Activated T-helper 1 cell treated with anti-CD3 and anti-CD28 coated beads, Interleukin-12 subunit alpha, Interleukin-12 subunit beta, Interleukin-2, Interleukin-4 antibody, amounts not matched to agents 30 ng/mL and 10 ng/mL and 1 ng/mL, durations not matched to agents 14 hours and 24 hours and 36 hours (primary cell): ENCODE measurements at regions not wholly inside any gene's neighbourhood (a gene's known extent, or its start where the extent isn't known, plus 50 kb on each side); places are given as distances from the start of the nearest gene placed in this dataset.
"Not testable (repeated sequence)": the region's sequence is repeated elsewhere in the genome, so short reads cannot be mapped to it uniquely, and the experiment has no call there.

ENCODE experiments used
- DNase-seq: peaks from one replicate; pipeline ENCODE4 v3.0.0; 2021; ENCODE audit warnings: low spot score
- H3K27ac Mint-ChIP-seq: one replicate; pipeline ENCODE4 v1.8.0; 2021; ENCODE audit warnings: mild to moderate bottlenecking, mixed read lengths
- H3K27me3 Mint-ChIP-seq: one replicate; pipeline ENCODE4 v1.8.0; 2022; ENCODE audit warnings: mild to moderate bottlenecking, moderate library complexity, mixed read lengths; ENCODE audit not compliant: insufficient read depth
- H3K36me3 Mint-ChIP-seq: one replicate; pipeline ENCODE4 v1.8.0; 2021; ENCODE audit warnings: low read depth, mixed read lengths
- H3K4me1 Mint-ChIP-seq: one replicate; pipeline ENCODE4 v1.8.0; 2021; ENCODE audit warnings: low read depth, mixed read lengths
- H3K4me3 Mint-ChIP-seq: one replicate; pipeline ENCODE4 v1.8.0; 2021; ENCODE audit warnings: mild to moderate bottlenecking, moderate library complexity, mixed read lengths
- H3K9me3 Mint-ChIP-seq: one replicate; pipeline ENCODE4 v1.8.0; 2021; ENCODE audit warnings: mixed read lengths
- intact Hi-C: fragments of 100-400 bp; cut with micrococcal nuclease; formaldehyde crosslinking; loops from one replicate; pipeline ENCODE4 v1.15.1; 2024

- Mint-ChIP-seq H3K27ac (no peak overlapping the region), H3K4me1 (no peaks in the 10 kb centered on the region), H3K27me3 (peaks cover 3% of the 10 kb centered on the region), H3K36me3 (no peaks in the 10 kb centered on the region), H3K9me3 (peaks cover 4% of the 10 kb centered on the region), H3K4me3 (no peak overlapping the region)
- intact Hi-C loops, result no loop called here
- no peak for DNase-seq
These were observed 247.7 kb upstream of the ADRA1B start for GRCh38 chr5:159668556-159668955.

DNA sequence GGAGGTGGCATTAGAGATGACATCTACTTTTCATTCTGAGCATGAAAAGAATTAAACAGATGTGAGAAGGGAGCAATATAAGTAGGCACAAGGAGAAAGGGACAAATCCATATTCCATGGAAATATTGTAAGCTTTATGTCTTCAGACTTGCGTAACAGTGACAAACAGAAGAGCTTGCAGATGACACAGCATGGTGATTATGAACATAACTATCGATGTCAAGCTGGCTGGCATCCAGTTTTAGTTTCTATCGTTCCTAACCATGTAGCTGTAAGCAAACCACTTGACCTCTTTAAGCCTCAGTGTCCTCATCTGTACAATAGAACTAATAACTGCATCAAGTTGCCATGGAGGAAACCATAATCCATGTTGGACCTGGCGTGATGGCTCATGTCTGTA is 246.7 kb upstream of the ADRA1B start:
- Mint-ChIP-seq H3K27ac (no peak overlapping the region), H3K27me3 (peaks cover 2% of the 10 kb centered on the region), H3K4me1 (no peaks in the 10 kb centered on the region), H3K4me3 (no peak overlapping the region), H3K9me3 (peaks cover 6% of the 10 kb centered on the region), H3K36me3 (no peaks in the 10 kb centered on the region)
- no peak for DNase-seq
- intact Hi-C loops, result no loop called here

- DNase-seq, result no peak
- H3K4me3 Mint-ChIP-seq, result no peak overlapping the region
- H3K27ac Mint-ChIP-seq, result no peak overlapping the region
- no peaks in the 10 kb centered on the region for H3K27me3 Mint-ChIP-seq
- intact Hi-C loops, result no loop called here
- no peaks in the 10 kb centered on the region for H3K4me1 Mint-ChIP-seq
- H3K9me3 Mint-ChIP-seq, result peaks cover 6% of the 10 kb centered on the region
- no peaks in the 10 kb centered on the region for H3K36me3 Mint-ChIP-seq
These were observed 244.4 kb upstream of the ADRA1B start for GRCh38 chr5:159671886-159672285.

DNA sequence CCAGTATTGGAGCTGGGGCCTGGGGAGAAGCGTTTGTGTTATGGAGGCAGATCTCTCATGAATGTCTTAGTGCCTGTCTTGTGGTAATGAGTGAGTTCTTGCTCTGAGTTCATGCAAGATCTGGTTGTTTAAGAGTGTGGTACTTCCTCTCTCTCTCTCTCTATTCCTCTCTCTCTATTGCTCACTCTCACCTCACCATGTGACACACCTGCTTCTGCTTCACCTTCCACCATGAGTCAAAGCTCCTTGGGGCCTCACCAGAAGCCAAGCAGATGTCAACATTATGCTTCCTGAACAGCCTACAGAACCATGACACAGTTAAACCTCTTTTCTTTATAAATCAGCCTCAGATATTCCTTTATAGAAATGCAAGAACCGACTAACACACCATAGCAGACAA is 242.7 kb upstream of the ADRA1B start:
- Mint-ChIP-seq H3K4me1 (no peaks in the 10 kb centered on the region), H3K9me3 (peaks cover 13% of the 10 kb centered on the region), H3K27me3 (no peaks in the 10 kb centered on the region), H3K36me3 (no peaks in the 10 kb centered on the region), H3K27ac (no peak overlapping the region), H3K4me3 (no peak overlapping the region)
- intact Hi-C loops, result no loop called here
- no peak for DNase-seq

- Mint-ChIP-seq H3K9me3 (peaks cover 45% of the 10 kb centered on the region), H3K36me3 (no peaks in the 10 kb centered on the region), H3K27me3 (no peaks in the 10 kb centered on the region), H3K27ac (no peak overlapping the region), H3K4me1 (peaks cover 6% of the 10 kb centered on the region), H3K4me3 (no peak overlapping the region)
- intact Hi-C loops, result no loop called here
- DNase-seq, result no peak
These were observed 237.5 kb upstream of the ADRA1B start for GRCh38 chr5:159678657-159679392.

DNA sequence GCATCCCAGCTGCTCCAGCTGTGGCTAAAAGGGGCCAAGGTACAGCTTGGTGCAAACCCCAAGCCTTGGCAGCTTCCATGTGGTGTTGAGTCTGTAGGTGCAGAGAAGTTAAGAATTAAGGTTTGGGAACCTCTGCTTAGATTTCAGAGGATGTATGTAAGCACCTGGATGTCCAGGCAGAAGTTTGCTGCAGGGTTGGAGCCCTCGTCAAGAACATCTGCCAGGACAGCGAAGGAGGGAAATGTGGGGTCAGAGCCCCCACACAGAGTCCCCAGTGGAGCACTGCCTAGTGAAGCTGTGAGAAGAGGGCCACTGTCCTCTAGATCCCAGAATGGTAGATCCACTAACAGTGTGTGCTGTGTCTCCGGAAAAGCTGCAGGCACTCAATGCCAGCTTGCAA is 236.2 kb upstream of the ADRA1B start:
- intact Hi-C loops, result no loop called here
- no peak overlapping the region for H3K4me3 Mint-ChIP-seq
- no peak for DNase-seq
- no peaks in the 10 kb centered on the region for H3K36me3 Mint-ChIP-seq
- H3K27ac Mint-ChIP-seq, result no peak overlapping the region
- H3K27me3 Mint-ChIP-seq, result peaks cover 2% of the 10 kb centered on the region
- H3K4me1 Mint-ChIP-seq, result peaks cover 6% of the 10 kb centered on the region
- H3K9me3 Mint-ChIP-seq, result peaks cover 45% of the 10 kb centered on the region

DNA sequence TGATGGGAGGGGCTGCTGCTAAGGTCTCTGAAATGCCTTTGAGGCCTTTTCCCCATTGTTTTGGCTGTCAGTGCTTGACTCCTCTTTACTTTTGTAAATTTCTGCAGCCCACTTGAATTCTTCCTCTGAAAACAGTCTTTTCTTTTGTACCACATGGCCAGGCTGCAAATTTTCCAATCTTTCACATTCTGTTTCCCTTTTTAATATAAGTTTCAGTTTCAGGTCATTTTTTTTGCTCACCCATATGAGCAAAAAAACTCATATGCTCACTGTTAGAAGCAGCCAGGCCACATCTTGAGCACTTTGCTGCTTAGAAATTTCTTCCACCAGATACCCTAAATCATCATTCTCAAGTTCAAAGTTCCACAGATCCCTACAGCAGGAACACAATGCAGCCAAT is 234.6 kb upstream of the ADRA1B start:
- Mint-ChIP-seq H3K27ac (no peak overlapping the region), H3K36me3 (no peaks in the 10 kb centered on the region), H3K9me3 (peaks cover 45% of the 10 kb centered on the region), H3K4me3 (no peak overlapping the region), H3K4me1 (peaks cover 6% of the 10 kb centered on the region), H3K27me3 (peaks cover 2% of the 10 kb centered on the region)
- no peak for DNase-seq
- intact Hi-C loops, result no loop called here

DNA sequence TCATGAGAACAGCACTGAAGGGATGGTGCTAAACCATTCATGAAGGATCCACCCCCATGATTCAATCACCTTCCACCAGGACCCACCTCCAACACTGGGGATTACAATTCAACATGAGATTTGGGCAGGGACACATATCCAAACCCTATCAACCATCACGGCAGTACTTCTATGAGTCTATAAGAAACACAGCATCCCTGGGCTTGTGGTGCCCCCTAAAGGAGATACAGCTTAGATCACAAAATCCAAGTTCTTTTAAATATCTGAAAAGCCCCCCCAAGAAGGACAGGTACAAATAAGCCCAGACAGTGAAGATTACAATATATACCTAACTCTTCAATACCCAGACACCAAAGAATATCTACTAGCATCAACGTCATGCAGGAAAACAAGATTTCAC is 233.7 kb upstream of the ADRA1B start:
- no peak for DNase-seq
- Mint-ChIP-seq H3K4me3 (no peak overlapping the region), H3K27me3 (peaks cover 2% of the 10 kb centered on the region), H3K36me3 (no peaks in the 10 kb centered on the region), H3K4me1 (peaks cover 6% of the 10 kb centered on the region), H3K9me3 (peaks cover 48% of the 10 kb centered on the region), H3K27ac (no peak overlapping the region)
- intact Hi-C loops, result no loop called here

GRCh38 chr5:159687892-159688291 is 228.4 kb upstream of the ADRA1B start:
- H3K27ac Mint-ChIP-seq, H3K27me3 Mint-ChIP-seq, H3K9me3 Mint-ChIP-seq, H3K36me3 Mint-ChIP-seq, H3K4me1 Mint-ChIP-seq, DNase-seq, intact Hi-C loops, H3K4me3 Mint-ChIP-seq: not testable (repeated sequence)

DNA sequence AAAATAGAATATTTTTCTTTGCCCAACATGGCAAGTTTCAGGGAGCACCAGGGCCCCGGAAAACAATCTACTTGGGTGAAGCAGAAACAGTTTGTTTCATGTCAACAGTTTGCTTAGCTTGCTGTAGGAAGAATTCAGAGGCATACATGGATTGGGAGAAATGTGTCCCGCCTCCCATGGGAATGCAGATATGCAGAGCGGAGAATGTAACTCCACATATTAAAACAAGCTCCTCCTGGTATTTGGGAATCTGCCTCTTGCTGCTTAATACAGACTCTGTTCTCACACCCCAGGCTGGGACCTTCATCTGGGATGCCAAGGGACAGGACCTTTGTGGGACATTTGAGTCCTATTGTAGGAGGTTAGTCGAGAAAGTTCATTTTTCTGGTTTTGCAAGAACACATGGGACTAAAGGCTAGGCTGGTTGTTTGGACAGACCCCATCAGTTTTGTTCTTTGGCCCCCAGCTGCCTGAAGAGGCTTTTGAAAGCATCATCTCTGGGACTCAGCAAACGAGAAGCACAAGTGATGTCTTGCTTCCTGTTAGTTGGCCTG is 220.5 kb upstream of the ADRA1B start:
- H3K27ac Mint-ChIP-seq, result no peak overlapping the region
- H3K4me1 Mint-ChIP-seq, result no peaks in the 10 kb centered on the region
- H3K27me3 Mint-ChIP-seq, result peaks cover 8% of the 10 kb centered on the region
- DNase-seq, result no peak
- no peaks in the 10 kb centered on the region for H3K36me3 Mint-ChIP-seq
- intact Hi-C loops, result no loop called here
- no peak overlapping the region for H3K4me3 Mint-ChIP-seq
- H3K9me3 Mint-ChIP-seq, result no peaks in the 10 kb centered on the region

GRCh38 chr5:159697530-159697929 is 218.8 kb upstream of the ADRA1B start:
- no peak for DNase-seq
- Mint-ChIP-seq H3K9me3 (no peaks in the 10 kb centered on the region), H3K4me3 (no peak overlapping the region), H3K4me1 (no peaks in the 10 kb centered on the region), H3K27ac (no peak overlapping the region), H3K36me3 (no peaks in the 10 kb centered on the region), H3K27me3 (peaks cover 8% of the 10 kb centered on the region)
- intact Hi-C loops, result no loop called here

DNA sequence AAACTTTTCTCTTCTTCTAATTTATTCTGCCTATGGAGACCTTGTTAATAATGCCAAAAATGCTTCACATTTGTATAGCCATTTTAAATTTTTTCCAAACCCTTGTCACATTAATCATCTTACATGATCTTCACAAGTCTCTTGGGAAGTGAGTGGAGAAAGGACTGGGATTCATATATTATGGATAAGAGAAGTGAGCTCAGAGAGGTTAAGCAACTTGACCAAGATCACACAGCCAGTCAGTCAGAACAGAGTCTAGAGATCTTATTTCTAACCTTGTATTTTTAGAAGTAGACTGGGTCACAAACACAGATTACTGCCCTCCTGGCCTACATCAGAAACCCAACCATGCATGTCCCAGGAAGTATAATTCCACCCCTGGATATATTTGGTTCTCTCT is 218.0 kb upstream of the ADRA1B start:
- no peak for DNase-seq
- no peaks in the 10 kb centered on the region for H3K4me1 Mint-ChIP-seq
- no peaks in the 10 kb centered on the region for H3K9me3 Mint-ChIP-seq
- peaks cover 8% of the 10 kb centered on the region for H3K27me3 Mint-ChIP-seq
- no peak overlapping the region for H3K4me3 Mint-ChIP-seq
- H3K27ac Mint-ChIP-seq, result no peak overlapping the region
- intact Hi-C loops, result no loop called here
- H3K36me3 Mint-ChIP-seq, result no peaks in the 10 kb centered on the region

DNA sequence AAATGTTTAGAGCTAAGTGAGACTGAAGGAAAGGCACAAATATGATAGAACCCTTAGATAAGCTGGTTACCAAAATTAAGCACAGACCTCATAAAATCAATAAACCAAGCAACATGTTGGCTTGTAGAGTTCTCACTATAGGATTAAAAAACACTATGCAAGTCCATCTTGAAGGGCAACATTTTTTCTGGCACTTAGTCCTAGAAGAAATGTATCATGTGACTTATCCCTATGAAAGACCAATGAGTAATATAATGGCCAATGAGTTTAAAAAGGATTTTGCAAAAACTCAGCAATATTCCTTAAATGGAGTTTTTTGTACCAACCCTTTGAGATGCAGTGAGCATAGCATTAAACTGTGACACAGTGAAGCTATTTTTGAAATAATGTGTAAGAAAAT is 216.3 kb upstream of the ADRA1B start:
- Mint-ChIP-seq H3K9me3 (no peaks in the 10 kb centered on the region), H3K4me3 (no peak overlapping the region), H3K27me3 (peaks cover 8% of the 10 kb centered on the region), H3K36me3 (no peaks in the 10 kb centered on the region), H3K27ac (no peak overlapping the region), H3K4me1 (no peaks in the 10 kb centered on the region)
- DNase-seq, result no peak
- intact Hi-C loops, result no loop called here

GRCh38 chr5:159702301-159702700 is 214.0 kb upstream of the ADRA1B start:
- H3K9me3 Mint-ChIP-seq, result peaks cover 2% of the 10 kb centered on the region
- H3K27ac Mint-ChIP-seq, result no peak overlapping the region
- intact Hi-C loops, result no loop called here
- DNase-seq, result no peak
- peaks cover 6% of the 10 kb centered on the region for H3K27me3 Mint-ChIP-seq
- H3K4me1 Mint-ChIP-seq, result no peaks in the 10 kb centered on the region
- no peak overlapping the region for H3K4me3 Mint-ChIP-seq
- no peaks in the 10 kb centered on the region for H3K36me3 Mint-ChIP-seq
